H9 (cell line): ENCODE measurements at regions not wholly inside any gene's neighbourhood (a gene's known extent, or its start where the extent isn't known, plus 50 kb on each side); places are given as distances from the start of the nearest gene placed in this dataset.
A peak's percentile ranks its signal among the peaks of the same experiment; 100 is the strongest.

ENCODE experiments used
- DNase-seq: peaks from one replicate; pipeline ENCODE4 v3.0.0-alpha.2; 2017
- H2AFZ ChIP-seq: one replicate; pipeline ENCODE4 v1.6.1; 2013; ENCODE audit warnings: mild to moderate bottlenecking, low read length, control low read depth, moderate library complexity
- H2AK5ac ChIP-seq: 2 replicates; pipeline ENCODE4 v1.6.1; 2013; ENCODE audit warnings: low read length, control low read depth, mixed read lengths; ENCODE audit not compliant: insufficient read length
- H2BK120ac ChIP-seq: one replicate; pipeline ENCODE4 v1.6.1; 2013; ENCODE audit warnings: low read depth, mild to moderate bottlenecking, low read length, control low read depth, inconsistent platforms; ENCODE audit not compliant: poor library complexity, severe bottlenecking
- H2BK12ac ChIP-seq: 2 replicates; pipeline ENCODE4 v1.6.1; 2013; ENCODE audit warnings: low read length, control low read depth, mixed read lengths, low read depth; ENCODE audit not compliant: insufficient read length
- H2BK15ac ChIP-seq: 2 replicates; pipeline ENCODE4 v1.6.1; 2013; ENCODE audit warnings: low read depth, low read length, control low read depth
- H2BK20ac ChIP-seq: one replicate; pipeline ENCODE4 v1.6.1; 2013; ENCODE audit warnings: low read depth, mild to moderate bottlenecking, low read length, control low read depth, inconsistent platforms; ENCODE audit not compliant: poor library complexity, severe bottlenecking
- H2BK5ac ChIP-seq: 2 replicates; pipeline ENCODE4 v1.6.1; 2013; ENCODE audit warnings: low read length, control low read depth, mixed read lengths; ENCODE audit not compliant: insufficient read length
- H3K14ac ChIP-seq: 2 replicates; pipeline ENCODE4 v1.6.1; 2013; ENCODE audit warnings: low read length, control low read depth; ENCODE audit not compliant: insufficient read depth
- H3K18ac ChIP-seq: 2 replicates; pipeline ENCODE4 v1.6.1; 2013; ENCODE audit warnings: low read depth, mild to moderate bottlenecking, mixed read lengths, low read length, control low read depth; ENCODE audit not compliant: insufficient read length
- H3K23ac ChIP-seq: 2 replicates; pipeline ENCODE4 v1.6.1; 2013; ENCODE audit warnings: low read length, control low read depth, mixed read lengths, low read depth; ENCODE audit not compliant: insufficient read length
- H3K23me2 ChIP-seq: 2 replicates; pipeline ENCODE4 v1.6.1; 2013; ENCODE audit warnings: low read depth, mild to moderate bottlenecking, mixed read lengths, low read length, control low read depth; ENCODE audit not compliant: insufficient read length, poor library complexity, severe bottlenecking
- H3K27ac ChIP-seq: 2 replicates; pipeline ENCODE4 v1.5.1; 2013; ENCODE audit warnings: low read length, control low read depth, mixed read lengths, low read depth; ENCODE audit not compliant: insufficient read length
- H3K27me3 ChIP-seq: 2 replicates; pipeline ENCODE4 v1.6.1; 2013; ENCODE audit warnings: low read length, control low read depth, inconsistent platforms; ENCODE audit not compliant: insufficient read depth
- H3K4ac ChIP-seq: 2 replicates; pipeline ENCODE4 v1.6.1; 2013; ENCODE audit warnings: low read depth, mild to moderate bottlenecking, control low read depth, inconsistent platforms, low read length, moderate library complexity
- H3K4me1 ChIP-seq: 2 replicates; pipeline ENCODE4 v1.6.1; 2013; ENCODE audit warnings: low read length, control low read depth, inconsistent platforms; ENCODE audit not compliant: insufficient read depth
- H3K4me2 ChIP-seq: 2 replicates; pipeline ENCODE4 v1.6.1; 2013; ENCODE audit warnings: low read length, control low read depth, mixed read lengths; ENCODE audit not compliant: insufficient read length, insufficient read depth
- H3K56ac ChIP-seq: 2 replicates; pipeline ENCODE4 v1.6.1; 2013; ENCODE audit warnings: low read depth, mild to moderate bottlenecking, mixed read lengths, low read length, control low read depth; ENCODE audit not compliant: insufficient read length
- H3K79me1 ChIP-seq: 2 replicates; pipeline ENCODE4 v1.6.1; 2013; ENCODE audit warnings: low read depth, mild to moderate bottlenecking, moderate library complexity, low read length, control low read depth, inconsistent platforms; ENCODE audit not compliant: insufficient read depth, poor library complexity, severe bottlenecking
- H3K79me2 ChIP-seq: 2 replicates; pipeline ENCODE4 v1.6.1; 2013; ENCODE audit warnings: low read length, control low read depth, inconsistent platforms; ENCODE audit not compliant: insufficient read depth
- H3K9ac ChIP-seq: 2 replicates; pipeline ENCODE4 v1.6.1; 2013; ENCODE audit warnings: low read length, control low read depth, mixed read lengths; ENCODE audit not compliant: insufficient read length; ENCODE audit errors: extremely low read depth
- H3K9me3 ChIP-seq: one replicate; pipeline ENCODE4 v1.6.1; 2013; ENCODE audit warnings: low read depth, low read length, inconsistent platforms; ENCODE audit not compliant: control insufficient read depth
- H3T11ph ChIP-seq: one replicate; pipeline ENCODE4 v1.6.1; 2013; ENCODE audit warnings: mild to moderate bottlenecking, low read length, control low read depth, inconsistent platforms
- H4K20me1 ChIP-seq: one replicate; pipeline ENCODE4 v1.6.1; 2013; ENCODE audit not compliant: control insufficient read depth, insufficient read length, insufficient read depth
- H4K5ac ChIP-seq: 2 replicates; pipeline ENCODE4 v1.6.1; 2013; ENCODE audit warnings: low read depth, mild to moderate bottlenecking, mixed read lengths, low read length, control low read depth; ENCODE audit not compliant: insufficient read length
- H4K8ac ChIP-seq: replicated peaks from 2 replicates; pipeline ENCODE4 v1.6.1; 2013; ENCODE audit warnings: low read length, control low read depth, mixed read lengths, low read depth; ENCODE audit not compliant: insufficient read length
- H4K91ac ChIP-seq: 2 replicates; pipeline ENCODE4 v1.6.1; 2013; ENCODE audit warnings: low read depth, mild to moderate bottlenecking, moderate library complexity, mixed read lengths, low read length, control low read depth; ENCODE audit not compliant: insufficient read length
- H3K27ac Mint-ChIP-seq, 3 experiments: 2 replicates in 2 of 3; 3 replicates in 1 of 3; pipeline ENCODE4 v1.8.0; 2020 to 2021; ENCODE audit warnings: mixed read lengths in 3 of 3, mild to moderate bottlenecking in 1 of 3, moderate library complexity in 1 of 3
- H3K27me3 Mint-ChIP-seq: 2 replicates; pipeline ENCODE4 v1.8.0; 2021; ENCODE audit warnings: low read depth, mild to moderate bottlenecking, moderate library complexity, mixed read lengths
- H3K36me3 Mint-ChIP-seq, 3 experiments: 2 replicates in 2 of 3; 3 replicates in 1 of 3; pipeline ENCODE4 v1.8.0; 2020 to 2021; ENCODE audit warnings: low read depth in 3 of 3, mixed read lengths in 3 of 3; ENCODE audit not compliant: insufficient read depth in 1 of 3
- H3K4me1 Mint-ChIP-seq, 2 experiments: 2 replicates each; pipeline ENCODE4 v1.8.0; 2020; ENCODE audit warnings: mixed read lengths in 2 of 2
- H3K4me3 Mint-ChIP-seq, 2 experiments: 2 replicates in 1 of 2; 3 replicates in 1 of 2; pipeline ENCODE4 v1.8.0; 2020 to 2021; ENCODE audit warnings: mild to moderate bottlenecking in 2 of 2, mixed read lengths in 2 of 2, moderate library complexity in 1 of 2
- H3K9me3 Mint-ChIP-seq, 2 experiments: 2 replicates in 1 of 2; 3 replicates in 1 of 2; pipeline ENCODE4 v1.8.0; 2020; ENCODE audit warnings: mild to moderate bottlenecking in 2 of 2, mixed read lengths in 2 of 2, moderate library complexity in 1 of 2
- WGBS: extraction: QIAGEN DNeasy Blood & Tissue Kit; methylation state at CpG from one replicate; pipeline ENCODE4 v1.1.7; 2013; ENCODE audit warnings: missing lambda C conversion rate, low lambda C conversion rate, mixed read lengths; ENCODE audit not compliant: insufficient read length; ENCODE audit errors: extremely low coverage; 5-methylcytosine and 5-hydroxymethylcytosine counted together
- TF ChIP-seq, protein P1 (sequence below): fragments of 200-600 bp; sonication (generic); conservative IDR thresholded peaks from 3 replicates; pipeline ENCODE4 v1.8.0; 2021; ENCODE audit warnings: antibody characterized with exemption, mild to moderate bottlenecking

DNA sequence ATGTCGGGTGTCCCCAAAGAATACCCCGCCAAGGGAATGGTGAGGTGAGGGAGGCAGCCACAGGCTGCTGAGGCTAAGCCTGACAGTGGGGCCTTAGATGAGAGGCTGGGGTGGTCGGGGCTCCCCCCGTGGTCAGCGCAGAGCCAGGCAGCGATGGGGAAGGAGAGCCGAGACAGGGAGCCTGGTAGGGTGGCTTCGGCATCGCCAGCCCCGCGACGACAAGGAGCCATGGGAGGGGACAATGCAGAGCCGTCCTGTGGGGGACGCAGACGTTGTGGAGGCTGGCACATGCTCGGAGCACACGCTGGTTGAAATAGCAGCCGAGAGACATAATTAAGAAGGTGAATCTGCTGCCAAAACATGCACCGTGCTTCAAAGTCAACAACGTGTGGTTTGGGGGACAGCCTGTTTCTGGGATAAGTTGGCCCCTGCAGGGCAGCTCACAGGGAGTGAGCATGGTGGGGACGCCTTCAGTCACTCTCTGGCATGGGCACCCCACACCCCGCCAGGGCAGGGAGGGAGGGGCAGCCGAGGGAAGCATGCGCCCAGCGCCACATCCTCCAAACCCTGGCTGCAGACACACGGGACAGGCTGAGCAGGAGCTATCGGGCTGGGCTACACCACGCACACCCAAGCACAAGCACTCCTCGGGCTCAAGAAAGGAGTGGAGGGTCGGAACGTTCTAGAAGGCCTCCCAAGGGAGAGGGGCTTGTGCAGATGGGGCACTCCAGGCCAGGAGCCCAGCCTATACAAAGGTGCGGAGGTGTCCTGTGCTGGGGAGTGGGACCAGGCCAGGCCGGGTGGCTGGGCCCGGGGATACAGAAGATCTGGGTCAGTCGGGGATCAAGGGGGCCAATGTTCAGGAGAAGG lies 66.6 kb upstream of the C14orf180 start:
- Histone ChIP-seq H4K8ac (no peak overlapping the region), H2BK15ac (no peak overlapping the region), H4K5ac (no peak overlapping the region), H3K79me1 (no peaks in the 10 kb centered on the region), H3K18ac (no peak overlapping the region), H2AK5ac (no peak overlapping the region), H4K91ac (no peak overlapping the region), H3K23me2 (no peaks in the 10 kb centered on the region), H3T11ph (no peak overlapping the region), H4K20me1 (no peaks in the 10 kb centered on the region), H2BK120ac (no peak overlapping the region), H3K27me3 (no peaks in the 10 kb centered on the region), H2BK5ac (no peak overlapping the region), H3K79me2 (no peaks in the 10 kb centered on the region), H3K56ac (no peak overlapping the region), H2BK12ac (no peak overlapping the region), H3K23ac (no peak overlapping the region), H3K27ac (no peak overlapping the region), H3K9ac (no peak overlapping the region), H3K4me2 (no peak overlapping the region), H2BK20ac (no peak overlapping the region), H3K9me3 (no peaks in the 10 kb centered on the region), H2AFZ (no peak overlapping the region), H3K14ac (no peak overlapping the region; the same call in 1 of the 2 replicates), H3K4ac (no peak overlapping the region), H3K4me1 (no peaks in the 10 kb centered on the region)
- no CpG with 5 or more reads among the region's 35 CpGs for WGBS
- H3K9me3 Mint-ChIP-seq, result peaks cover 19 to 23% of the 10 kb centered on the region in 2 experiments
- H3K27ac Mint-ChIP-seq, result peak overlapping the region in 1 of 3 experiments; percentile 93; a peak in 1 of 7 replicates
- no peaks in the 10 kb centered on the region for H3K4me1 Mint-ChIP-seq
- peaks cover 10% of the 10 kb centered on the region for H3K27me3 Mint-ChIP-seq
- TF ChIP-seq, protein P1, sequence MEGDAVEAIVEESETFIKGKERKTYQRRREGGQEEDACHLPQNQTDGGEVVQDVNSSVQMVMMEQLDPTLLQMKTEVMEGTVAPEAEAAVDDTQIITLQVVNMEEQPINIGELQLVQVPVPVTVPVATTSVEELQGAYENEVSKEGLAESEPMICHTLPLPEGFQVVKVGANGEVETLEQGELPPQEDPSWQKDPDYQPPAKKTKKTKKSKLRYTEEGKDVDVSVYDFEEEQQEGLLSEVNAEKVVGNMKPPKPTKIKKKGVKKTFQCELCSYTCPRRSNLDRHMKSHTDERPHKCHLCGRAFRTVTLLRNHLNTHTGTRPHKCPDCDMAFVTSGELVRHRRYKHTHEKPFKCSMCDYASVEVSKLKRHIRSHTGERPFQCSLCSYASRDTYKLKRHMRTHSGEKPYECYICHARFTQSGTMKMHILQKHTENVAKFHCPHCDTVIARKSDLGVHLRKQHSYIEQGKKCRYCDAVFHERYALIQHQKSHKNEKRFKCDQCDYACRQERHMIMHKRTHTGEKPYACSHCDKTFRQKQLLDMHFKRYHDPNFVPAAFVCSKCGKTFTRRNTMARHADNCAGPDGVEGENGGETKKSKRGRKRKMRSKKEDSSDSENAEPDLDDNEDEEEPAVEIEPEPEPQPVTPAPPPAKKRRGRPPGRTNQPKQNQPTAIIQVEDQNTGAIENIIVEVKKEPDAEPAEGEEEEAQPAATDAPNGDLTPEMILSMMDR, result no peak
- no peak overlapping the region for H3K4me3 Mint-ChIP-seq
- DNase-seq, result peak; percentile 24
- H3K36me3 Mint-ChIP-seq, result peaks cover 4 to 10% (median 5%) of the 10 kb centered on the region in 3 experiments; a peak in 6 of 7 replicates
